SK-N-MC (cell line): ENCODE measurements at regions not wholly inside any gene's neighbourhood (a gene's known extent, or its start where the extent isn't known, plus 50 kb on each side); places are given as distances from the start of the nearest gene placed in this dataset.

Experiments
- EZH2 ChIP-seq: fragments of 200-600 bp; sonication (generic); IDR thresholded peaks from one replicate; pipeline ENCODE4 v1.6.1; 2017; ENCODE audit warnings: antibody characterized with exemption
- FOXP2 ChIP-seq: optimal IDR thresholded peaks from 2 replicates; pipeline ENCODE3; 2011; ENCODE audit warnings: mild to moderate bottlenecking, moderate library complexity; ENCODE audit not compliant: insufficient read depth; ENCODE audit errors: extremely low read length, control extremely low read depth
- POLR2AphosphoS5 ChIP-seq: IDR thresholded peaks from 2 replicates; pipeline ENCODE4 v1.6.1; 2012; ENCODE audit warnings: mild to moderate bottlenecking, low read depth, low read length, borderline replicate concordance

GRCh38 chr11:69948256-69949141, 129.3 kb upstream of the FGF3 start:
- TF ChIP-seq POLR2AphosphoS5, result no peak
- TF ChIP-seq EZH2, result no peak
- TF ChIP-seq FOXP2, result no peak
